ENCODE measurements at regions not wholly inside any gene's neighbourhood (a gene's known extent, or its start where the extent isn't known, plus 50 kb on each side); places are given as distances from the start of the nearest gene placed in this dataset.
A peak's percentile ranks its signal among the peaks of the same experiment; 100 is the strongest.
"Not testable (repeated sequence)": the region's sequence is repeated elsewhere in the genome, so short reads cannot be mapped to it uniquely, and the experiment has no call there.

GRCh38 chr1:83418558-83418957, 580.4 kb downstream of the TTLL7 start (continued):
- TF ChIP-seq CDX4 (CRISPR knock-in tag; IDR thresholded peaks at IDR 0.05; ENCODE audit: borderline replicate concordance) (no peak), GABPB1 (CRISPR knock-in tag; IDR thresholded peaks at IDR 0.05) (no peak), E2F5 (CRISPR knock-in tag; IDR thresholded peaks at IDR 0.05) (no peak), ETV6 (CRISPR knock-in tag; IDR thresholded peaks at IDR 0.05) (no peak)

GRCh38 chr1:83413839-83414107, 585.2 kb downstream of the TTLL7 start:
- CTCF ChIA-PET = not testable (repeated sequence)
- peak; percentile 53 for ATAC-seq

GRCh38 chr1:83410746-83411413, 588.1 kb downstream of the TTLL7 start:
- H3K36me3 Mint-ChIP-seq; DNase-seq (ENCODE audit: low spot score); H3K4me1 Mint-ChIP-seq; H3K27me3 Mint-ChIP-seq (ENCODE audit: low read depth); H3K27ac Mint-ChIP-seq; ATAC-seq; CTCF ChIA-PET; POLR2A ChIA-PET; H3K9me3 Mint-ChIP-seq; H3K4me3 Mint-ChIP-seq: not testable (repeated sequence)

More at GRCh38 chr1:83413839-83414107, 585.2 kb downstream of the TTLL7 start:
- H3K4me3 Mint-ChIP-seq; H3K9me3 Mint-ChIP-seq; POLR2A ChIA-PET; DNase-seq (ENCODE audit: low spot score); H3K4me1 Mint-ChIP-seq; H3K27ac Mint-ChIP-seq; H3K36me3 Mint-ChIP-seq; H3K27me3 Mint-ChIP-seq (ENCODE audit: low read depth): not testable (repeated sequence)

GRCh38 chr1:83406693-83407371, 592.1 kb downstream of the TTLL7 start:
- H3K27me3 Mint-ChIP-seq (ENCODE audit: low read depth); POLR2A ChIA-PET; H3K4me3 Mint-ChIP-seq; H3K9me3 Mint-ChIP-seq; CTCF ChIA-PET; H3K27ac Mint-ChIP-seq; DNase-seq (ENCODE audit: low spot score); H3K36me3 Mint-ChIP-seq; H3K4me1 Mint-ChIP-seq: not testable (repeated sequence)
- ATAC-seq = peak; percentile 69; the same call in 1 of the 2 replicates

GRCh38 chr1:83405789-83406188, 593.1 kb downstream of the TTLL7 start:
- H3K4me1 Mint-ChIP-seq; DNase-seq (ENCODE audit: low spot score); POLR2A ChIA-PET; H3K9me3 Mint-ChIP-seq; H3K4me3 Mint-ChIP-seq; H3K27ac Mint-ChIP-seq; H3K27me3 Mint-ChIP-seq (ENCODE audit: low read depth); CTCF ChIA-PET; ATAC-seq; H3K36me3 Mint-ChIP-seq: not testable (repeated sequence)

GRCh38 chr1:83403500-83403899, 595.4 kb downstream of the TTLL7 start:
- H3K27ac Mint-ChIP-seq; DNase-seq (ENCODE audit: low spot score); H3K27me3 Mint-ChIP-seq (ENCODE audit: low read depth); CTCF ChIA-PET; ATAC-seq; H3K9me3 Mint-ChIP-seq; H3K4me1 Mint-ChIP-seq; H3K4me3 Mint-ChIP-seq; H3K36me3 Mint-ChIP-seq; POLR2A ChIA-PET: not testable (repeated sequence)

- H3K4me3 Mint-ChIP-seq, CTCF ChIA-PET: not testable (repeated sequence)
Measured at GRCh38 chr1:83401146-83401545, 597.8 kb downstream of the TTLL7 start.

GRCh38 chr1:83400173-83400572, 598.8 kb downstream of the TTLL7 start:
- DNase-seq (ENCODE audit: low spot score); H3K4me1 Mint-ChIP-seq; H3K4me3 Mint-ChIP-seq; H3K9me3 Mint-ChIP-seq; H3K36me3 Mint-ChIP-seq; ATAC-seq; POLR2A ChIA-PET; H3K27ac Mint-ChIP-seq; CTCF ChIA-PET; H3K27me3 Mint-ChIP-seq (ENCODE audit: low read depth): not testable (repeated sequence)

More at GRCh38 chr1:83401146-83401545, 597.8 kb downstream of the TTLL7 start:
- H3K36me3 Mint-ChIP-seq; H3K27ac Mint-ChIP-seq; H3K9me3 Mint-ChIP-seq; ATAC-seq; POLR2A ChIA-PET; H3K27me3 Mint-ChIP-seq (ENCODE audit: low read depth); H3K4me1 Mint-ChIP-seq; DNase-seq (ENCODE audit: low spot score): not testable (repeated sequence)

GRCh38 chr1:83398125-83398524, 600.8 kb downstream of the TTLL7 start:
- H3K4me1 Mint-ChIP-seq; POLR2A ChIA-PET; H3K36me3 Mint-ChIP-seq; CTCF ChIA-PET; H3K27ac Mint-ChIP-seq; H3K9me3 Mint-ChIP-seq; H3K27me3 Mint-ChIP-seq (ENCODE audit: low read depth); DNase-seq (ENCODE audit: low spot score); H3K4me3 Mint-ChIP-seq; ATAC-seq: not testable (repeated sequence)

- H3K27me3 Mint-ChIP-seq (ENCODE audit: low read depth); POLR2A ChIA-PET; H3K36me3 Mint-ChIP-seq; H3K4me3 Mint-ChIP-seq; H3K9me3 Mint-ChIP-seq; H3K27ac Mint-ChIP-seq; ATAC-seq; DNase-seq (ENCODE audit: low spot score); CTCF ChIA-PET; H3K4me1 Mint-ChIP-seq: not testable (repeated sequence)
Measured at GRCh38 chr1:83395130-83395529, 603.8 kb downstream of the TTLL7 start.

GRCh38 chr1:83386946-83387345, 612.0 kb downstream of the TTLL7 start:
- H3K27me3 Mint-ChIP-seq (ENCODE audit: low read depth); ATAC-seq; DNase-seq (ENCODE audit: low spot score); H3K27ac Mint-ChIP-seq; POLR2A ChIA-PET; H3K4me3 Mint-ChIP-seq; H3K4me1 Mint-ChIP-seq; CTCF ChIA-PET; H3K36me3 Mint-ChIP-seq: not testable (repeated sequence)
- H3K9me3 Mint-ChIP-seq = peaks cover 16% of the 10 kb centered on the region

- H3K4me3 Mint-ChIP-seq; H3K36me3 Mint-ChIP-seq; DNase-seq (ENCODE audit: low spot score); H3K4me1 Mint-ChIP-seq; H3K27ac Mint-ChIP-seq; ATAC-seq; POLR2A ChIA-PET; H3K27me3 Mint-ChIP-seq (ENCODE audit: low read depth); CTCF ChIA-PET: not testable (repeated sequence)
- H3K9me3 Mint-ChIP-seq = peaks cover 17% of the 10 kb centered on the region
Measured at GRCh38 chr1:83383107-83383506, 615.8 kb downstream of the TTLL7 start.
